ENCODE measurements at regions not wholly inside any gene's neighbourhood (a gene's known extent, or its start where the extent isn't known, plus 50 kb on each side); places are given as distances from the start of the nearest gene placed in this dataset.
A peak's percentile ranks its signal among the peaks of the same experiment; 100 is the strongest.
"Not testable (repeated sequence)": the region's sequence is repeated elsewhere in the genome, so short reads cannot be mapped to it uniquely, and the experiment has no call there.

DNA sequence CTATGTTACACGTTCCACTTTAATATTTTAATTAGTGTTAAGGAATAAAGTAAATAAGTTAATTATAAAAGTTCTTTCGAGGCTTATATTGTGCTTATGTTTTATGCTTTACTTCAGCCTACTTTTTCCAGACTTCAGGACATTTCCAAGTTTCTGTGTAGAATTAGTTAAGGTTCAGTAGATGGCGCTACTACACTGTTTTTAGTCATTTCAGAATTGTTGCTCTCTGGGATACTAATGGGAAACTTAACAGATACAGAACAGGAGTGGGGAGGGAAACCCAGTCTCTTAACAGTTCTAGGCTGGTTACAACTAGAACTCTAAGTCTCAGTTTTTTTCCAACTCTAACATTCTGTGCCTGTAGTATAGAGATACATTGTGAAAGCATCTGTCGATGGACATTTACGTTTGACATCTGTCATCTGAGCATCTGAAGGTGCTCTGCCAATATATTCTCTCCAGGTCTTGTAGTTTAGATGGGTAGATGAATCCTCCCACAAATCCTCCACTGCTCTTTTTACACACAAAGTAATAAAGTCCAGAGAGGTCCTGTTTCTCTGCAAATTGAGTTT, 56.8 kb upstream of the FAM171A1 start:
- Histone ChIP-seq H3K9me2 (ENCODE audit: insufficient read depth) (no peaks in the 10 kb centered on the region), H3K4me3 (no peak overlapping the region), H3K79me2 (ENCODE audit: insufficient read depth) (no peaks in the 10 kb centered on the region), H3K4me2 (ENCODE audit: unreplicated experiment) (no peak overlapping the region), H3K27me3 (replicated peaks; ENCODE audit: insufficient read depth) (peaks cover 5% of the 10 kb centered on the region; the same call in 1 of the 2 replicates), H2AFZ (peak overlapping the region; percentile 25), H3K9ac (no peak overlapping the region), H3K9me3 (ENCODE audit: low read depth) (no peaks in the 10 kb centered on the region), H3F3A (ENCODE audit: insufficient read depth) (no peaks in the 10 kb centered on the region), H3K4me1 (ENCODE audit: insufficient read depth) (no peaks in the 10 kb centered on the region), H4K20me1 (ENCODE audit: insufficient read depth) (no peaks in the 10 kb centered on the region), H3K36me3 (ENCODE audit: low read depth) (no peaks in the 10 kb centered on the region), H3K27ac (no peak overlapping the region)
- TF ChIP-seq EZH2 (IDR thresholded peaks at IDR 0.05; ENCODE audit: insufficient read depth, poor library complexity, severe bottlenecking) (no peak), EZH2phosphoT487 (IDR thresholded peaks at IDR 0.05; ENCODE audit: insufficient read depth, low read depth) (no peak)
- in situ Hi-C loops (cut with MboI), result no loop called here
- DNase-seq, result peak; percentile 68
- WGBS, 2 experiments (ENCODE audit: low coverage in 1 of 2, low lambda C conversion rate in 2 of 2, missing lambda C conversion rate in 2 of 2), result 11 to 18% methylated on average over 5 of the region's 5 CpGs

DNA sequence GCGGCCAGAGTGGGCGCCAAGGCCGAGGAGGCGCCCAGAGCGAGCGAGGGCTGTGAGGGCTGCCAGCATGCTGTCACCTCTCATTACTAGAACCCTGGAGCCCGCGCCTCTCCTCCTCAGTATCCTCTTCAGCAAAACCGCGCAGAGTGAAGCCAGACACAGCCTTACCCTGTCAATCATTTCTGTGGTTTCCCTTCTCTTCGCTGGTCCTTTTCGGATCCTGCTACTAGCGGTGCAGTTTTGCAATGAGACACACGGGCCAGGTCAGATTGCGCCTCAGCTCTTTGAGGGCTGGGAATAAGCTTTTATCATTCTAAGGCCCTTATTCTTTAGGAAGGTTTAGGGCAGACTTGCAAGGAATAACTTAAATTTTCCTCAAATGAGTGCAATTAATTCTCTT, 55.5 kb upstream of the FAM171A1 start:
- Histone ChIP-seq H3K4me3 (no peak overlapping the region), H3K27me3 (replicated peaks; ENCODE audit: insufficient read depth) (no peaks in the 10 kb centered on the region), H3K4me2 (ENCODE audit: unreplicated experiment) (no peak overlapping the region), H3K36me3 (ENCODE audit: low read depth) (no peaks in the 10 kb centered on the region), H3F3A (ENCODE audit: insufficient read depth) (no peaks in the 10 kb centered on the region), H4K20me1 (ENCODE audit: insufficient read depth) (no peaks in the 10 kb centered on the region), H3K9me3 (ENCODE audit: low read depth) (no peaks in the 10 kb centered on the region), H3K27ac (no peak overlapping the region), H3K9me2 (ENCODE audit: insufficient read depth) (no peaks in the 10 kb centered on the region), H3K9ac (no peak overlapping the region), H3K4me1 (ENCODE audit: insufficient read depth) (no peaks in the 10 kb centered on the region), H3K79me2 (ENCODE audit: insufficient read depth) (no peaks in the 10 kb centered on the region), H2AFZ (no peak overlapping the region)
- TF ChIP-seq EZH2phosphoT487 (IDR thresholded peaks at IDR 0.05; ENCODE audit: insufficient read depth, low read depth) (no peak), EZH2 (IDR thresholded peaks at IDR 0.05; ENCODE audit: insufficient read depth, poor library complexity, severe bottlenecking) (no peak)
- in situ Hi-C loops (cut with MboI), result no loop called here
- WGBS, 2 experiments (ENCODE audit: low coverage in 1 of 2, low lambda C conversion rate in 2 of 2, missing lambda C conversion rate in 2 of 2), result 85 to 88% methylated on average over 15 of the region's 15 CpGs
- no peak for DNase-seq

DNA sequence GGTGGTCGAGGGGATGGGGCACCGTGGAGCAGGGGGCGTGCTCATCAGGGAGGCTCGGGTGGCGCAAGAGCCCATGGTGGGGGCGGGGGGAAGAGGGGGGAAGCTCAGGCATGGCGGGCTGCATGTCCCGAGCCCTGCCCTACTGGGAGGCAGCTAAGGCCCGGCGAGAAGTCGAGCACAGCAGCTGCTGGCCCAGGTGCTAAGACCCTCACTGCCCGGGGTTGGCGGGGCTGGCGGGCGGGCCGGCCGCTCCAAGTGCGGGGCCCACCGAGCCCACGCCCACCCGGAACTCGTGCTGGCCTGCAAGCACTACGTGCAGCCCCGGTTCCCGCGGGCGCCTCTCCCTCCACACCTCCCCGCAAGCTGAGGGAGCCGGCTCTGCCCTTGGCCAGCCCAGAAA, 55.0 kb upstream of the FAM171A1 start:
- Histone ChIP-seq H3K9me3 (ENCODE audit: low read depth) (no peaks in the 10 kb centered on the region), H3K36me3 (ENCODE audit: low read depth) (no peaks in the 10 kb centered on the region), H2AFZ (no peak overlapping the region), H3K4me2 (ENCODE audit: unreplicated experiment) (no peak overlapping the region), H3K27me3 (replicated peaks; ENCODE audit: insufficient read depth) (no peaks in the 10 kb centered on the region), H4K20me1 (ENCODE audit: insufficient read depth) (no peaks in the 10 kb centered on the region), H3K4me3 (no peak overlapping the region), H3K9me2 (ENCODE audit: insufficient read depth) (no peaks in the 10 kb centered on the region), H3K4me1 (ENCODE audit: insufficient read depth) (no peaks in the 10 kb centered on the region), H3K79me2 (ENCODE audit: insufficient read depth) (no peaks in the 10 kb centered on the region), H3K9ac (no peak overlapping the region), H3F3A (ENCODE audit: insufficient read depth) (no peaks in the 10 kb centered on the region), H3K27ac (no peak overlapping the region)
- TF ChIP-seq EZH2phosphoT487 (IDR thresholded peaks at IDR 0.05; ENCODE audit: insufficient read depth, low read depth) (no peak), EZH2 (IDR thresholded peaks at IDR 0.05; ENCODE audit: insufficient read depth, poor library complexity, severe bottlenecking) (no peak)
- WGBS, 2 experiments (ENCODE audit: low coverage in 1 of 2, low lambda C conversion rate in 2 of 2, missing lambda C conversion rate in 2 of 2), result 20 to 84% methylated on average over 1 to 28 of the region's 29 CpGs
- no peak for DNase-seq
- in situ Hi-C loops (cut with MboI), result no loop called here

GRCh38 chr10:15421875-15422274, 50.8 kb upstream of the FAM171A1 start:
- in situ Hi-C loops (cut with MboI); H3K79me2 ChIP-seq (ENCODE audit: insufficient read depth); H3K36me3 ChIP-seq (ENCODE audit: low read depth); H2AFZ ChIP-seq; H3K4me1 ChIP-seq (ENCODE audit: insufficient read depth); H3K9me3 ChIP-seq (ENCODE audit: low read depth); H3K9me2 ChIP-seq (ENCODE audit: insufficient read depth); H3K9ac ChIP-seq; H3K27ac ChIP-seq; H4K20me1 ChIP-seq (ENCODE audit: insufficient read depth); DNase-seq; H3K4me3 ChIP-seq; H3F3A ChIP-seq (ENCODE audit: insufficient read depth); H3K27me3 ChIP-seq (replicated peaks; ENCODE audit: insufficient read depth); H3K4me2 ChIP-seq (ENCODE audit: unreplicated experiment): not testable (repeated sequence)
- whole genome bisulfite sequencing, 2 experiments (ENCODE audit: low coverage in 1 of 2, low lambda C conversion rate in 2 of 2, missing lambda C conversion rate in 2 of 2), result 66 to 73% methylated on average over 4 of the region's 4 CpGs

All from GM23248 (cell line).